SK-N-SH (cell line): ENCODE measurements at regions not wholly inside any gene's neighbourhood (a gene's known extent, or its start where the extent isn't known, plus 50 kb on each side); places are given as distances from the start of the nearest gene placed in this dataset.

Experiments used
- CTCF ChIA-PET: fragments of 300-600, 350-600 bp; formaldehyde crosslinking; extraction: SDS; loops from one replicate; lab custom pipeline; 2021; lab: Yijun Ruan, JAX
- POLR2A ChIA-PET: fragments of 350-600 bp; sonication (Branson Sonifier 250); formaldehyde crosslinking; extraction: SDS; loops from one replicate; lab custom pipeline; 2020; ENCODE audit warnings: antibody characterized with exemption, inconsistent platforms; lab: Yijun Ruan, JAX
- DNase-seq: peaks from one replicate; pipeline ENCODE4 v3.0.0; 2012
- H2AFZ ChIP-seq: fragments of 200-600 bp; sonication (generic); 2 replicates; pipeline ENCODE4 v1.8.1; 2016; ENCODE audit warnings: antibody characterized with exemption, mild to moderate bottlenecking, low read depth
- H3F3A ChIP-seq: fragments of 200-600 bp; sonication (generic); replicated peaks from 2 replicates; pipeline ENCODE3; 2016; ENCODE audit warnings: antibody characterized with exemption, mild to moderate bottlenecking; ENCODE audit not compliant: insufficient read depth
- H3K27ac ChIP-seq, 2 experiments: fragments of 200-500 bp in 1 of 2; fragments of 200-600 bp in 1 of 2; sonication (Bioruptor generic) in 1 of 2; sonication (generic), shearing (Covaris generic) in 1 of 2; 2 replicates each; pipeline versions ENCODE4 v1.5.1 to v1.6.1; 2014 to 2016; ENCODE audit warnings: low read depth in 2 of 2, inconsistent platforms in 1 of 2, low read length in 1 of 2, mild to moderate bottlenecking in 1 of 2, mixed read lengths in 1 of 2
- H3K27me3 ChIP-seq: fragments of 200-600 bp; sonication (generic), shearing (Covaris generic); 2 replicates; pipeline ENCODE4 v1.6.1; 2016; ENCODE audit warnings: mixed run types; ENCODE audit not compliant: insufficient read depth
- H3K36me3 ChIP-seq, 2 experiments: fragments of 200-500 bp in 1 of 2; fragments of 200-600 bp in 1 of 2; sonication (Bioruptor generic) in 1 of 2; sonication (generic) in 1 of 2; replicated peaks in 1 of 2; 2 replicates each; pipeline versions ENCODE3 to v1.5.1; 2014 to 2016; ENCODE audit warnings: low read length in 1 of 2, mild to moderate bottlenecking in 1 of 2; ENCODE audit not compliant: insufficient read depth in 2 of 2, control insufficient read depth in 1 of 2
- H3K4me1 ChIP-seq, 2 experiments: fragments of 200-500 bp in 1 of 2; fragments of 200-600 bp in 1 of 2; sonication (Bioruptor generic) in 1 of 2; sonication (generic), shearing (Covaris generic) in 1 of 2; 2 replicates each; pipeline versions ENCODE4 v1.5.1 to v1.6.1; 2014 to 2016; ENCODE audit warnings: low read depth in 1 of 2, low read length in 1 of 2, mixed run types in 1 of 2; ENCODE audit not compliant: insufficient read depth in 2 of 2, control insufficient read depth in 1 of 2
- H3K4me2 ChIP-seq: fragments of 200-600 bp; sonication (generic), shearing (Covaris generic); 2 replicates; pipeline ENCODE4 v1.6.1; 2017; ENCODE audit warnings: mixed run types
- H3K4me3 ChIP-seq, 2 experiments: fragments of 200-500 bp in 1 of 2; fragments of 200-600 bp in 1 of 2; sonication (Bioruptor generic) in 1 of 2; sonication (generic), shearing (Covaris generic) in 1 of 2; 2 replicates each; pipeline versions ENCODE4 v1.5.1 to v1.8.1; 2014 to 2016; ENCODE audit warnings: low read depth in 2 of 2, inconsistent platforms in 1 of 2, low read length in 1 of 2, mild to moderate bottlenecking in 1 of 2, mixed read lengths in 1 of 2, moderate library complexity in 1 of 2
- H3K79me2 ChIP-seq: fragments of 200-600 bp; sonication (generic); 2 replicates; pipeline ENCODE4 v1.8.1; 2017; ENCODE audit warnings: mild to moderate bottlenecking; ENCODE audit not compliant: insufficient read depth
- H3K9ac ChIP-seq: fragments of 200-600 bp; sonication (generic); 2 replicates; pipeline ENCODE4 v1.6.1; 2017; ENCODE audit warnings: mixed run types
- H3K9me2 ChIP-seq: fragments of 200-600 bp; sonication (generic); 2 replicates; pipeline ENCODE4 v1.6.1; 2017; ENCODE audit warnings: mixed run types
- H3K9me3 ChIP-seq: fragments of 200-600 bp; sonication (generic); 2 replicates; pipeline ENCODE4 v1.6.1; 2017; ENCODE audit warnings: mixed run types, mild to moderate bottlenecking, moderate library complexity
- H4K20me1 ChIP-seq: fragments of 200-600 bp; sonication (generic); 2 replicates; pipeline ENCODE4 v1.6.1; 2017; ENCODE audit warnings: mild to moderate bottlenecking, mixed run types; ENCODE audit not compliant: insufficient read depth
- CHD2 ChIP-seq: fragments of 150-350 bp; IDR thresholded peaks from 2 replicates; pipeline ENCODE4 v1.6.1; 2018; ENCODE audit warnings: low read length; ENCODE audit not compliant: partially characterized antibody
- EZH2phosphoT487 ChIP-seq: fragments of 200-600 bp; sonication (generic); IDR thresholded peaks from 2 replicates; pipeline ENCODE4 v1.6.1; 2017; ENCODE audit warnings: low read depth, mixed run types, mild to moderate bottlenecking, antibody characterized with exemption, moderate library complexity, borderline replicate concordance
- FOSL2 ChIP-seq: IDR thresholded peaks from 2 replicates; pipeline ENCODE4 v1.4.0; 2012; ENCODE audit warnings: low read depth, mild to moderate bottlenecking, moderate library complexity, borderline replicate concordance
- FOXJ3 ChIP-seq: sonication (generic); formaldehyde crosslinking; IDR thresholded peaks from 2 replicates; pipeline ENCODE4 v1.5.1; 2020; ENCODE audit warnings: mild to moderate bottlenecking, missing genetic modification reagents
- GABPA ChIP-seq: IDR thresholded peaks from 2 replicates; pipeline ENCODE4 v1.4.0; 2012; ENCODE audit warnings: low read depth, mild to moderate bottlenecking
- MEF2A ChIP-seq: IDR thresholded peaks from 2 replicates; pipeline ENCODE4 v1.4.0; 2012; ENCODE audit warnings: low read depth, borderline replicate concordance
- RAD21 ChIP-seq: IDR thresholded peaks from 2 replicates; pipeline ENCODE4 v1.6.1; 2012; ENCODE audit warnings: mild to moderate bottlenecking, low read length
- SMC3 ChIP-seq: IDR thresholded peaks from 2 replicates; pipeline ENCODE4 v1.6.1; 2012; ENCODE audit warnings: low read depth, low read length, improper control_type of control experiment
- TAF1 ChIP-seq: IDR thresholded peaks from 2 replicates; pipeline ENCODE4 v1.6.1; 2012; ENCODE audit warnings: low read depth, mild to moderate bottlenecking, low read length, moderate library complexity, borderline replicate concordance
- TCF12 ChIP-seq: IDR thresholded peaks from 2 replicates; pipeline ENCODE4 v1.4.0; 2012
- TEAD4 ChIP-seq: IDR thresholded peaks from 2 replicates; pipeline ENCODE4 v1.4.0; 2012; ENCODE audit warnings: mild to moderate bottlenecking, borderline replicate concordance; ENCODE audit not compliant: insufficient read depth
- WGBS: methylation state at CpG from one replicate; pipeline ENCODE4 v1.1.6; 2017; ENCODE audit warnings: low lambda C conversion rate; 5-methylcytosine and 5-hydroxymethylcytosine counted together
- TF ChIP-seq, protein P1 (sequence below): fragments of 150-350 bp; IDR thresholded peaks from 2 replicates; pipeline ENCODE4 v1.6.1; 2017; ENCODE audit warnings: antibody characterized with exemption, low read length, low read depth, borderline replicate concordance
- TF ChIP-seq, protein P2 (sequence below): IDR thresholded peaks from 2 replicates; pipeline ENCODE4 v1.6.1; 2012; ENCODE audit warnings: mild to moderate bottlenecking, low read depth, low read length, moderate library complexity
- TF ChIP-seq, protein P3 (sequence below): IDR thresholded peaks from 2 replicates; pipeline ENCODE4 v1.4.0; 2012; ENCODE audit warnings: low read depth, borderline replicate concordance
- TF ChIP-seq, protein P4 (sequence below): IDR thresholded peaks from 2 replicates; pipeline ENCODE4; 2012

DNA sequence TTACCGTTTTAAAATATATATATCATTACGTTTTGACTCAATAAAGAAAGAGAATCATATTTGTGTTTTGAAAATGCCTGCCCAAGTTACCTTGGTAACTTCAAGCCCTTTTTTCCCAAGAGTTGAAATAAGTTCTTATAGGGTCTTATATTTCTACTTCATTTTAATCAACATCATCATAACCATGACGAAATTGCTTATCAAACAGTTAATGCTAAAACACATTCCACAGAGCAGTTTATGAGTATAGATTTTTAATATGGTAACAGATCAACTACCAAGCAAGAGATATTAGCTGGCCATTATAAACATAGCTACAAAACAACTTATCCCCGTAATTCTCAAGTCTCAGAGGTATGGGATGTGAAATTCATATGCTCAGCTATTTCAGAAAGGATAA lies 197.9 kb upstream of the LRRTM4 start:
- Histone ChIP-seq H2AFZ (no peak overlapping the region), H3K27ac (no peak overlapping the region), H3K27me3 (no peaks in the 10 kb centered on the region), H4K20me1 (no peaks in the 10 kb centered on the region), H3K4me3 (no peak overlapping the region), H3K9ac (no peak overlapping the region), H3K9me2 (no peaks in the 10 kb centered on the region), H3F3A (no peaks in the 10 kb centered on the region), H3K4me2 (no peak overlapping the region), H3K36me3 (no peaks in the 10 kb centered on the region), H3K4me1 (no peaks in the 10 kb centered on the region), H3K9me3 (no peaks in the 10 kb centered on the region; the same call in 1 of the 2 replicates), H3K79me2 (no peaks in the 10 kb centered on the region)
- POLR2A ChIA-PET, result no interaction called here
- 14% methylated on average over 4 of the region's 4 CpGs for WGBS
- CTCF ChIA-PET, result no interaction called here
- TF ChIP-seq GABPA (no peak), SMC3 (no peak), TAF1 (no peak), CHD2 (no peak), TEAD4 (no peak), RAD21 (no peak), FOSL2 (no peak), FOXJ3 (no peak), TCF12 (no peak), MEF2A (no peak), EZH2phosphoT487 (no peak)
- TF ChIP-seq, protein P1, sequence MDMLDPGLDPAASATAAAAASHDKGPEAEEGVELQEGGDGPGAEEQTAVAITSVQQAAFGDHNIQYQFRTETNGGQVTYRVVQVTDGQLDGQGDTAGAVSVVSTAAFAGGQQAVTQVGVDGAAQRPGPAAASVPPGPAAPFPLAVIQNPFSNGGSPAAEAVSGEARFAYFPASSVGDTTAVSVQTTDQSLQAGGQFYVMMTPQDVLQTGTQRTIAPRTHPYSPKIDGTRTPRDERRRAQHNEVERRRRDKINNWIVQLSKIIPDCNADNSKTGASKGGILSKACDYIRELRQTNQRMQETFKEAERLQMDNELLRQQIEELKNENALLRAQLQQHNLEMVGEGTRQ, result no peak
- TF ChIP-seq, protein P2, sequence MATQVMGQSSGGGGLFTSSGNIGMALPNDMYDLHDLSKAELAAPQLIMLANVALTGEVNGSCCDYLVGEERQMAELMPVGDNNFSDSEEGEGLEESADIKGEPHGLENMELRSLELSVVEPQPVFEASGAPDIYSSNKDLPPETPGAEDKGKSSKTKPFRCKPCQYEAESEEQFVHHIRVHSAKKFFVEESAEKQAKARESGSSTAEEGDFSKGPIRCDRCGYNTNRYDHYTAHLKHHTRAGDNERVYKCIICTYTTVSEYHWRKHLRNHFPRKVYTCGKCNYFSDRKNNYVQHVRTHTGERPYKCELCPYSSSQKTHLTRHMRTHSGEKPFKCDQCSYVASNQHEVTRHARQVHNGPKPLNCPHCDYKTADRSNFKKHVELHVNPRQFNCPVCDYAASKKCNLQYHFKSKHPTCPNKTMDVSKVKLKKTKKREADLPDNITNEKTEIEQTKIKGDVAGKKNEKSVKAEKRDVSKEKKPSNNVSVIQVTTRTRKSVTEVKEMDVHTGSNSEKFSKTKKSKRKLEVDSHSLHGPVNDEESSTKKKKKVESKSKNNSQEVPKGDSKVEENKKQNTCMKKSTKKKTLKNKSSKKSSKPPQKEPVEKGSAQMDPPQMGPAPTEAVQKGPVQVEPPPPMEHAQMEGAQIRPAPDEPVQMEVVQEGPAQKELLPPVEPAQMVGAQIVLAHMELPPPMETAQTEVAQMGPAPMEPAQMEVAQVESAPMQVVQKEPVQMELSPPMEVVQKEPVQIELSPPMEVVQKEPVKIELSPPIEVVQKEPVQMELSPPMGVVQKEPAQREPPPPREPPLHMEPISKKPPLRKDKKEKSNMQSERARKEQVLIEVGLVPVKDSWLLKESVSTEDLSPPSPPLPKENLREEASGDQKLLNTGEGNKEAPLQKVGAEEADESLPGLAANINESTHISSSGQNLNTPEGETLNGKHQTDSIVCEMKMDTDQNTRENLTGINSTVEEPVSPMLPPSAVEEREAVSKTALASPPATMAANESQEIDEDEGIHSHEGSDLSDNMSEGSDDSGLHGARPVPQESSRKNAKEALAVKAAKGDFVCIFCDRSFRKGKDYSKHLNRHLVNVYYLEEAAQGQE, result no peak
- TF ChIP-seq, protein P3, sequence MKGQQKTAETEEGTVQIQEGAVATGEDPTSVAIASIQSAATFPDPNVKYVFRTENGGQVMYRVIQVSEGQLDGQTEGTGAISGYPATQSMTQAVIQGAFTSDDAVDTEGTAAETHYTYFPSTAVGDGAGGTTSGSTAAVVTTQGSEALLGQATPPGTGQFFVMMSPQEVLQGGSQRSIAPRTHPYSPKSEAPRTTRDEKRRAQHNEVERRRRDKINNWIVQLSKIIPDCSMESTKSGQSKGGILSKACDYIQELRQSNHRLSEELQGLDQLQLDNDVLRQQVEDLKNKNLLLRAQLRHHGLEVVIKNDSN, result no peak
- TF ChIP-seq, protein P4, sequence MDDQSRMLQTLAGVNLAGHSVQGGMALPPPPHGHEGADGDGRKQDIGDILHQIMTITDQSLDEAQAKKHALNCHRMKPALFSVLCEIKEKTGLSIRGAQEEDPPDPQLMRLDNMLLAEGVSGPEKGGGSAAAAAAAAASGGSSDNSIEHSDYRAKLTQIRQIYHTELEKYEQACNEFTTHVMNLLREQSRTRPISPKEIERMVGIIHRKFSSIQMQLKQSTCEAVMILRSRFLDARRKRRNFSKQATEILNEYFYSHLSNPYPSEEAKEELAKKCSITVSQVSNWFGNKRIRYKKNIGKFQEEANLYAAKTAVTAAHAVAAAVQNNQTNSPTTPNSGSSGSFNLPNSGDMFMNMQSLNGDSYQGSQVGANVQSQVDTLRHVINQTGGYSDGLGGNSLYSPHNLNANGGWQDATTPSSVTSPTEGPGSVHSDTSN, result no peak
- DNase-seq, result no peak
